Parathyroid adenoma (tissue), 2 donors: ENCODE measurements at regions not wholly inside any gene's neighbourhood (a gene's known extent, or its start where the extent isn't known, plus 50 kb on each side); places are given as distances from the start of the nearest gene placed in this dataset.

ENCODE experiments used
- H2AFZ ChIP-seq: fragments of 300-600 bp; sonication (generic); one replicate; pipeline ENCODE4 v1.7.0; 2017; ENCODE audit warnings: antibody characterized with exemption, mild to moderate bottlenecking
- H3K27ac ChIP-seq: fragments of 300-600 bp; sonication (generic); one replicate; pipeline ENCODE4 v1.7.0; 2017
- H3K27me3 ChIP-seq: fragments of 300-600 bp; sonication (generic); one replicate; pipeline ENCODE4 v1.7.0; 2017; ENCODE audit warnings: low read length; ENCODE audit not compliant: control insufficient read depth, insufficient read depth
- H3K36me3 ChIP-seq: fragments of 300-600 bp; sonication (generic); one replicate; pipeline ENCODE4 v1.7.0; 2017; ENCODE audit warnings: low read length; ENCODE audit not compliant: control insufficient read depth, insufficient read depth
- H3K4me1 ChIP-seq: fragments of 300-600 bp; sonication (generic); one replicate; pipeline ENCODE4 v1.7.0; 2017; ENCODE audit warnings: control low read depth
- H3K4me2 ChIP-seq: fragments of 300-600 bp; sonication (generic); one replicate; pipeline ENCODE4 v1.7.0; 2017; ENCODE audit warnings: low read length
- H3K4me3 ChIP-seq: fragments of 300-600 bp; sonication (generic); one replicate; pipeline ENCODE4 v1.7.0; 2017; ENCODE audit warnings: low read depth, low read length
- H3K79me2 ChIP-seq: fragments of 300-600 bp; sonication (generic); one replicate; pipeline ENCODE4 v1.7.0; 2017; ENCODE audit warnings: control low read depth
- H3K9ac ChIP-seq: fragments of 300-600 bp; sonication (generic); one replicate; pipeline ENCODE4 v1.7.0; 2017; ENCODE audit warnings: mild to moderate bottlenecking
- H3K9me3 ChIP-seq: fragments of 300-600 bp; sonication (generic); one replicate; pipeline ENCODE4 v1.7.0; 2017; ENCODE audit warnings: low read length; ENCODE audit not compliant: control insufficient read depth
- CTCF ChIP-seq: fragments of 300-600 bp; sonication (generic); IDR thresholded peaks from one replicate; pipeline ENCODE4 v1.7.0; 2017; ENCODE audit warnings: antibody characterized with exemption, mild to moderate bottlenecking
- donor health status: primary hyperparathyroidism.

DNA sequence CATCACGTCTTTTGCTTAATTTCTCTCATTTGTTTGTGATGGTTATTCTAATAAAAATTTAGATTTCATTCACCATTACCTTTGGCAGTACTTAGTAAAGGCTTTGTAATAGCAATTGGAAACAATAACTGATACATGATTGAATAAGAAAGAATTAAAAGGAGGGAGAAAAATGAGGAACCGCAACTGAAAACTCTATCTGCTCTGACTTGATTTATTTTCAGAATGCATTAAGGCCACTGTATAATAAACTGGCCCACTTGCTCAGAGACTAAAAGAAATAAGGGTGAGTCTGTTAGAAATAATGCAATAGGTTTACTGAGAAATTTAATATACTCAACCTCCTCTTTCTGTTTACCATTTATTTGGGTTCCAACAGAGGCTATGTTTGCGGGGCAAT, 351.5 kb downstream of the TMA16 start:
- Histone ChIP-seq H3K27ac (no peak overlapping the region), H3K4me2 (no peak overlapping the region)
- no peak for TF ChIP-seq CTCF

DNA sequence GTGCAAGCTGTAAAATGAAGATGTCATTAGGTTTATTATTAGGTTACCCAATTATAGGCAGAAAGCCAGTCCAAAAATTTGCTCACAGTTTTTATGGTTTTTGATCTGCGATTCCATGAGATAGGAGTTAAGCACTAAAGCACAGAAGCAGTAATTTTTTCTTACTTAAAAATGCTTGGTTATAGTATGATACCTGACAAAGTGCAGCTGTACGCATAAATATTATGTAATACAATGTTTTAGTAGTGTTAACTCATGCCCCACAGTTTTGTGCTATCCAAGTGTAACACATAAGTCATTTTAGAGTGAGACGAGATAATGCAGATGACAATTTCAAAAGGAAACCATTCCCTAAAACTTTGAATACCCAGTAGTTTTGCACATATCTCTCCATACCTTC, 357.8 kb downstream of the TMA16 start:
- no peak for TF ChIP-seq CTCF
- no peak overlapping the region for H3K9ac ChIP-seq
- H3K4me1 ChIP-seq: no peaks in the 10 kb centered on the region
- H3K36me3 ChIP-seq: no peaks in the 10 kb centered on the region
- no peaks in the 10 kb centered on the region for H3K9me3 ChIP-seq
- H2AFZ ChIP-seq: no peak overlapping the region
- H3K27me3 ChIP-seq: no peaks in the 10 kb centered on the region
- H3K79me2 ChIP-seq: no peaks in the 10 kb centered on the region
- H3K4me3 ChIP-seq: no peak overlapping the region
- no peak overlapping the region for H3K4me2 ChIP-seq
- H3K27ac ChIP-seq: no peak overlapping the region

More for the DNA sequence above, 351.5 kb downstream of the TMA16 start:
- Histone ChIP-seq H3K27me3 (no peaks in the 10 kb centered on the region), H2AFZ (no peak overlapping the region), H3K36me3 (no peaks in the 10 kb centered on the region), H3K79me2 (no peaks in the 10 kb centered on the region), H3K9ac (no peak overlapping the region), H3K4me1 (no peaks in the 10 kb centered on the region), H3K9me3 (no peaks in the 10 kb centered on the region), H3K4me3 (no peak overlapping the region)

GRCh38 chr4:163857903-163858302, 363.4 kb downstream of the TMA16 start:
- Histone ChIP-seq H3K4me2 (no peak overlapping the region), H3K79me2 (no peaks in the 10 kb centered on the region), H3K9me3 (no peaks in the 10 kb centered on the region), H3K27me3 (no peaks in the 10 kb centered on the region), H3K4me1 (no peaks in the 10 kb centered on the region), H3K27ac (no peak overlapping the region), H3K9ac (no peak overlapping the region), H2AFZ (no peak overlapping the region), H3K36me3 (no peaks in the 10 kb centered on the region), H3K4me3 (no peak overlapping the region)
- no peak for TF ChIP-seq CTCF

DNA sequence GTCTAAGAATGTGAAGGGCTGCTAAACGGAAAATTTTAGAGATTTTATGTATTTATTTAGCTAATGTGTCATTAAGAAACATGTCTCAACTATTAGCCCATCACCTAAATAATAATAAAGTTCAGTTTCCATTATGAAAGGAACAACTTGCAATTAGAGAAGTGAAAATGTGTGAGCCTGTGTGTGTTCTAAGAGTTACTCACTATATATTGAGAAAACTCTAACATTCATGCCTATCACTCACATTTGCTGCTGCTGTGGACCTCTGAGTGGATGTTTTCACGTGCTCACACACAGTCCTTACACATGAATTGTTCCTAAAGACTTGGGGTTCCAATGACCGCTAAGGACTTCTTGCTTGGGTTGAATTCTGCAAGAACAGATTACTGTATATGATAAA, 364.0 kb downstream of the TMA16 start:
- no peak overlapping the region for H2AFZ ChIP-seq
- TF ChIP-seq CTCF: no peak
- no peaks in the 10 kb centered on the region for H3K27me3 ChIP-seq
- H3K4me1 ChIP-seq: no peaks in the 10 kb centered on the region
- no peaks in the 10 kb centered on the region for H3K36me3 ChIP-seq
- no peak overlapping the region for H3K4me2 ChIP-seq
- H3K9ac ChIP-seq: no peak overlapping the region
- H3K4me3 ChIP-seq: no peak overlapping the region
- no peaks in the 10 kb centered on the region for H3K9me3 ChIP-seq
- H3K79me2 ChIP-seq: no peaks in the 10 kb centered on the region
- H3K27ac ChIP-seq: no peak overlapping the region

- H3K9ac ChIP-seq: no peak overlapping the region
- H3K4me3 ChIP-seq: no peak overlapping the region
- H3K4me2 ChIP-seq: no peak overlapping the region
- no peak overlapping the region for H2AFZ ChIP-seq
- no peak overlapping the region for H3K27ac ChIP-seq
- no peaks in the 10 kb centered on the region for H3K36me3 ChIP-seq
- H3K9me3 ChIP-seq: no peaks in the 10 kb centered on the region
- H3K4me1 ChIP-seq: no peaks in the 10 kb centered on the region
- no peaks in the 10 kb centered on the region for H3K79me2 ChIP-seq
- no peak for TF ChIP-seq CTCF
- H3K27me3 ChIP-seq: no peaks in the 10 kb centered on the region
Measured at GRCh38 chr4:163863082-163863481, 368.6 kb downstream of the TMA16 start.
